ENCODE measurements at regions not wholly inside any gene's neighbourhood (a gene's known extent, or its start where the extent isn't known, plus 50 kb on each side); places are given as distances from the start of the nearest gene placed in this dataset.

GRCh38 chr5:88515068-88515467 is 246.4 kb upstream of the TMEM161B start:
- no peak for DNase-seq (ENCODE audit: low read depth in 1 of 2, low spot score in 1 of 2)
- Histone ChIP-seq H3K4me3 (replicated peaks; ENCODE audit: insufficient read depth, low read length) (no peak overlapping the region), H3K27me3 (ENCODE audit: insufficient read depth, poor library complexity, severe bottlenecking) (no peaks in the 10 kb centered on the region), H3K27ac (replicated peaks) (no peak overlapping the region)
- TF ChIP-seq GABPA (IDR thresholded peaks at IDR 0.05; ENCODE audit: low read depth), result no peak
- no peak for TF ChIP-seq SPI1 (IDR thresholded peaks at IDR 0.05; ENCODE audit: borderline replicate concordance, low read depth)
- TF ChIP-seq POLR2AphosphoS5 (IDR thresholded peaks at IDR 0.05; ENCODE audit: low read depth), result no peak
- no peak for TF ChIP-seq REST (IDR thresholded peaks at IDR 0.05; ENCODE audit: insufficient replicate concordance, low read depth)
- no peak for TF ChIP-seq CTCF (IDR thresholded peaks at IDR 0.05; ENCODE audit: insufficient read depth, low read length)

- no peak overlapping the region for H3K27ac ChIP-seq (replicated peaks)
- H3K4me3 ChIP-seq (replicated peaks; ENCODE audit: insufficient read depth, low read length), result no peak overlapping the region
- TF ChIP-seq GABPA (IDR thresholded peaks at IDR 0.05; ENCODE audit: low read depth) (no peak), SPI1 (IDR thresholded peaks at IDR 0.05; ENCODE audit: borderline replicate concordance, low read depth) (no peak), REST (IDR thresholded peaks at IDR 0.05; ENCODE audit: insufficient replicate concordance, low read depth) (no peak), POLR2AphosphoS5 (IDR thresholded peaks at IDR 0.05; ENCODE audit: low read depth) (no peak), CTCF (IDR thresholded peaks at IDR 0.05; ENCODE audit: insufficient read depth, low read length) (no peak)
- DNase-seq (ENCODE audit: low read depth in 1 of 2, low spot score in 1 of 2), result no peak
- no peaks in the 10 kb centered on the region for H3K27me3 ChIP-seq (ENCODE audit: insufficient read depth, poor library complexity, severe bottlenecking)
These were observed 240.8 kb upstream of the TMEM161B start for GRCh38 chr5:88509403-88509802.

- no peak overlapping the region for H3K27ac ChIP-seq (replicated peaks)
- H3K27me3 ChIP-seq (ENCODE audit: insufficient read depth, poor library complexity, severe bottlenecking), result no peaks in the 10 kb centered on the region
- H3K4me3 ChIP-seq (replicated peaks; ENCODE audit: insufficient read depth, low read length), result no peak overlapping the region
- DNase-seq (ENCODE audit: low read depth in 1 of 2, low spot score in 1 of 2), result no peak
- TF ChIP-seq GABPA (IDR thresholded peaks at IDR 0.05; ENCODE audit: low read depth) (no peak), POLR2AphosphoS5 (IDR thresholded peaks at IDR 0.05; ENCODE audit: low read depth) (no peak), REST (IDR thresholded peaks at IDR 0.05; ENCODE audit: insufficient replicate concordance, low read depth) (no peak), CTCF (IDR thresholded peaks at IDR 0.05; ENCODE audit: insufficient read depth, low read length) (no peak), SPI1 (IDR thresholded peaks at IDR 0.05; ENCODE audit: borderline replicate concordance, low read depth) (no peak)
These were observed 238.6 kb upstream of the TMEM161B start for GRCh38 chr5:88507261-88507660.

Measured in HL-60 (cell line).